OCI-LY3 (cell line): ENCODE measurements at regions not wholly inside any gene's neighbourhood (a gene's known extent, or its start where the extent isn't known, plus 50 kb on each side); places are given as distances from the start of the nearest gene placed in this dataset.

Experiments
- H2AFZ ChIP-seq: fragments of 200-600, 300-600 bp; shearing (Covaris generic); 2 replicates; pipeline ENCODE4 v1.6.0; 2014; ENCODE audit warnings: antibody characterized with exemption, low read depth, low read length
- H3K27ac ChIP-seq: fragments of 200-600, 300-600 bp; sonication (generic); 2 replicates; pipeline ENCODE4 v1.5.1; 2014; ENCODE audit warnings: mild to moderate bottlenecking, low read length, moderate library complexity, mixed read lengths
- H3K27me3 ChIP-seq: fragments of 200-600, 300-600 bp; sonication (generic); 2 replicates; pipeline ENCODE4 v1.6.1; 2014; ENCODE audit warnings: low read depth, low read length, mixed read lengths
- H3K36me3 ChIP-seq: fragments of 200-600, 300-600 bp; sonication (generic); replicated peaks from 2 replicates; pipeline ENCODE3; 2014; ENCODE audit warnings: low read depth, low read length, mixed read lengths
- H3K4me1 ChIP-seq: fragments of 300-600, 200-600 bp; sonication (generic); 2 replicates; pipeline ENCODE4 v1.6.1; 2014; ENCODE audit warnings: low read length, mixed read lengths
- H3K4me2 ChIP-seq: fragments of 200-600, 300-600 bp; sonication (generic); 2 replicates; pipeline ENCODE4 v1.6.1; 2014; ENCODE audit warnings: low read length, mixed read lengths
- H3K4me3 ChIP-seq: fragments of 300-600, 200-600 bp; sonication (generic); 2 replicates; pipeline ENCODE4 v1.5.1; 2014; ENCODE audit warnings: antibody characterized with exemption, mild to moderate bottlenecking, low read length, moderate library complexity
- H3K79me2 ChIP-seq: fragments of 300-600, 200-600 bp; shearing (Covaris generic); 2 replicates; pipeline ENCODE4 v1.6.1; 2014; ENCODE audit warnings: mild to moderate bottlenecking, low read length, mixed read lengths
- H3K9ac ChIP-seq: fragments of 300-600, 200-600 bp; shearing (Covaris generic); 2 replicates; pipeline ENCODE4 v1.6.0; 2014; ENCODE audit warnings: mild to moderate bottlenecking, low read length, moderate library complexity
- H3K9me3 ChIP-seq: fragments of 200-600, 300-600 bp; shearing (Covaris generic); 2 replicates; pipeline ENCODE4 v1.6.1; 2014; ENCODE audit warnings: low read length, mixed read lengths; ENCODE audit not compliant: insufficient read depth
- H4K20me1 ChIP-seq: fragments of 200-600, 300-600 bp; sonication (generic); 2 replicates; pipeline ENCODE4 v1.6.1; 2016; ENCODE audit warnings: low read length, mixed read lengths; ENCODE audit not compliant: insufficient read depth
- CTCF ChIP-seq: fragments of 200-600, 300-600 bp; sonication (generic); IDR thresholded peaks from 2 replicates; pipeline ENCODE4 v1.5.1; 2014; ENCODE audit warnings: antibody characterized with exemption, low read length, low read depth
- EZH2phosphoT487 ChIP-seq: fragments of 200-600 bp; shearing (Covaris generic); IDR thresholded peaks from 2 replicates; pipeline ENCODE4 v1.6.1; 2018; ENCODE audit warnings: antibody characterized with exemption, mixed run types, low read depth

GRCh38 chr12:93122569-93123091 is 193.5 kb upstream of the EEA1 start:
- H3K36me3 ChIP-seq = no peaks in the 10 kb centered on the region
- H3K4me1 ChIP-seq = no peaks in the 10 kb centered on the region
- no peak overlapping the region for H3K4me2 ChIP-seq
- no peaks in the 10 kb centered on the region for H3K79me2 ChIP-seq
- no peaks in the 10 kb centered on the region for H3K9me3 ChIP-seq
- H2AFZ ChIP-seq = no peak overlapping the region
- H3K27ac ChIP-seq = no peak overlapping the region
- H3K27me3 ChIP-seq = peaks cover 22% of the 10 kb centered on the region
- no peaks in the 10 kb centered on the region for H4K20me1 ChIP-seq
- no peak overlapping the region for H3K9ac ChIP-seq
- H3K4me3 ChIP-seq = no peak overlapping the region
- no peak for TF ChIP-seq CTCF
- no peak for TF ChIP-seq EZH2phosphoT487

- H3K9me3 ChIP-seq = no peaks in the 10 kb centered on the region
- no peak overlapping the region for H3K4me3 ChIP-seq
- no peak overlapping the region for H2AFZ ChIP-seq
- H3K4me2 ChIP-seq = no peak overlapping the region
- no peaks in the 10 kb centered on the region for H4K20me1 ChIP-seq
- H3K79me2 ChIP-seq = no peaks in the 10 kb centered on the region
- TF ChIP-seq CTCF = no peak
- no peak for TF ChIP-seq EZH2phosphoT487
- no peak overlapping the region for H3K27ac ChIP-seq
- H3K27me3 ChIP-seq = peaks cover 10% of the 10 kb centered on the region
- H3K36me3 ChIP-seq = no peaks in the 10 kb centered on the region
- no peak overlapping the region for H3K9ac ChIP-seq
- H3K4me1 ChIP-seq = no peaks in the 10 kb centered on the region
Observed at GRCh38 chr12:93125126-93125525, 196.0 kb upstream of the EEA1 start.

GRCh38 chr12:93126069-93126474 is 197.0 kb upstream of the EEA1 start:
- H4K20me1 ChIP-seq = no peaks in the 10 kb centered on the region
- no peak overlapping the region for H3K4me3 ChIP-seq
- no peak overlapping the region for H3K9ac ChIP-seq
- H2AFZ ChIP-seq = no peak overlapping the region
- no peak overlapping the region for H3K27ac ChIP-seq
- H3K36me3 ChIP-seq = no peaks in the 10 kb centered on the region
- no peaks in the 10 kb centered on the region for H3K9me3 ChIP-seq
- H3K79me2 ChIP-seq = no peaks in the 10 kb centered on the region
- TF ChIP-seq EZH2phosphoT487 (no peak), CTCF (no peak)
- no peak overlapping the region for H3K4me2 ChIP-seq
- peaks cover 6% of the 10 kb centered on the region; the same call in 1 of the 2 replicates for H3K27me3 ChIP-seq
- H3K4me1 ChIP-seq = no peaks in the 10 kb centered on the region

- no peak overlapping the region for H3K4me3 ChIP-seq
- no peak overlapping the region for H2AFZ ChIP-seq
- H3K4me2 ChIP-seq = no peak overlapping the region
- peaks cover 6% of the 10 kb centered on the region; the same call in 1 of the 2 replicates for H3K27me3 ChIP-seq
- H3K9me3 ChIP-seq = no peaks in the 10 kb centered on the region
- no peaks in the 10 kb centered on the region for H3K79me2 ChIP-seq
- H3K36me3 ChIP-seq = no peaks in the 10 kb centered on the region
- TF ChIP-seq EZH2phosphoT487 (no peak), CTCF (no peak)
- H3K4me1 ChIP-seq = no peaks in the 10 kb centered on the region
- H3K9ac ChIP-seq = no peak overlapping the region
- H3K27ac ChIP-seq = no peak overlapping the region
- no peaks in the 10 kb centered on the region for H4K20me1 ChIP-seq
Observed at GRCh38 chr12:93127107-93127560, 198.0 kb upstream of the EEA1 start.
